ENCODE measurements at regions not wholly inside any gene's neighbourhood (a gene's known extent, or its start where the extent isn't known, plus 50 kb on each side); places are given as distances from the start of the nearest gene placed in this dataset.
"Not testable (repeated sequence)": the region's sequence is repeated elsewhere in the genome, so short reads cannot be mapped to it uniquely, and the experiment has no call there.

- DNase-seq: no peak
These were observed 386.0 kb upstream of the GYPC start for GRCh38 chr2:126269911-126270310.

- DNase-seq: no peak
These were observed 385.4 kb upstream of the GYPC start for GRCh38 chr2:126270587-126270986.

- no peak for DNase-seq
These were observed 383.6 kb upstream of the GYPC start for GRCh38 chr2:126272401-126272800.

GRCh38 chr2:126275098-126275497, 380.9 kb upstream of the GYPC start:
- DNase-seq: no peak

- DNase-seq: not testable (repeated sequence)
These were observed 379.7 kb upstream of the GYPC start for GRCh38 chr2:126276268-126276667.

GRCh38 chr2:126288362-126288761, 367.6 kb upstream of the GYPC start:
- DNase-seq: no peak

GRCh38 chr2:126293962-126294361, 362.0 kb upstream of the GYPC start:
- not testable (repeated sequence) for DNase-seq

GRCh38 chr2:126299469-126299976, 356.4 kb upstream of the GYPC start:
- DNase-seq: no peak

GRCh38 chr2:126300348-126300747, 355.6 kb upstream of the GYPC start:
- no peak for DNase-seq

GRCh38 chr2:126302043-126302442, 353.9 kb upstream of the GYPC start:
- DNase-seq: no peak

- no peak for DNase-seq
These were observed 352.8 kb upstream of the GYPC start for GRCh38 chr2:126303113-126303512.

GRCh38 chr2:126304154-126304553, 351.8 kb upstream of the GYPC start:
- no peak for DNase-seq

GRCh38 chr2:126306539-126306938, 349.4 kb upstream of the GYPC start:
- no peak for DNase-seq

- DNase-seq: no peak
These were observed 348.2 kb upstream of the GYPC start for GRCh38 chr2:126307740-126308139.

GRCh38 chr2:126309185-126309584, 346.8 kb upstream of the GYPC start:
- DNase-seq: no peak

GRCh38 chr2:126312579-126312978, 343.4 kb upstream of the GYPC start:
- DNase-seq: no peak

GRCh38 chr2:126315828-126316227, 340.1 kb upstream of the GYPC start:
- no peak for DNase-seq

- DNase-seq: no peak
These were observed 338.0 kb upstream of the GYPC start for GRCh38 chr2:126317790-126318431.

GRCh38 chr2:126322342-126322741, 333.6 kb upstream of the GYPC start:
- DNase-seq: no peak

- DNase-seq: no peak
These were observed 330.8 kb upstream of the GYPC start for GRCh38 chr2:126325202-126325601.

GRCh38 chr2:126329173-126329572, 326.8 kb upstream of the GYPC start:
- no peak for DNase-seq

- no peak for DNase-seq
These were observed 313.5 kb upstream of the GYPC start for GRCh38 chr2:126342457-126342856.

- DNase-seq: no peak
These were observed 312.8 kb upstream of the GYPC start for GRCh38 chr2:126343136-126343535.

GRCh38 chr2:126344493-126344892, 311.5 kb upstream of the GYPC start:
- DNase-seq: no peak

GRCh38 chr2:126345691-126346090, 310.3 kb upstream of the GYPC start:
- no peak for DNase-seq

All from stimulated activated CD4-positive, alpha-beta T cell treated with anti-CD3 and anti-CD28 coated beads, Interleukin-12 subunit alpha, Interleukin-12 subunit beta, amount 100 ng/mL, for 4 hours (primary cell).